GM19240 (cell line): ENCODE measurements at regions not wholly inside any gene's neighbourhood (a gene's known extent, or its start where the extent isn't known, plus 50 kb on each side); places are given as distances from the start of the nearest gene placed in this dataset.
"Not testable (repeated sequence)": the region's sequence is repeated elsewhere in the genome, so short reads cannot be mapped to it uniquely, and the experiment has no call there.

ENCODE experiments used
- DNase-seq: peaks from one replicate; pipeline ENCODE4 v3.0.0; 2011; ENCODE audit warnings: low spot score; ENCODE audit not compliant: insufficient read length

DNA sequence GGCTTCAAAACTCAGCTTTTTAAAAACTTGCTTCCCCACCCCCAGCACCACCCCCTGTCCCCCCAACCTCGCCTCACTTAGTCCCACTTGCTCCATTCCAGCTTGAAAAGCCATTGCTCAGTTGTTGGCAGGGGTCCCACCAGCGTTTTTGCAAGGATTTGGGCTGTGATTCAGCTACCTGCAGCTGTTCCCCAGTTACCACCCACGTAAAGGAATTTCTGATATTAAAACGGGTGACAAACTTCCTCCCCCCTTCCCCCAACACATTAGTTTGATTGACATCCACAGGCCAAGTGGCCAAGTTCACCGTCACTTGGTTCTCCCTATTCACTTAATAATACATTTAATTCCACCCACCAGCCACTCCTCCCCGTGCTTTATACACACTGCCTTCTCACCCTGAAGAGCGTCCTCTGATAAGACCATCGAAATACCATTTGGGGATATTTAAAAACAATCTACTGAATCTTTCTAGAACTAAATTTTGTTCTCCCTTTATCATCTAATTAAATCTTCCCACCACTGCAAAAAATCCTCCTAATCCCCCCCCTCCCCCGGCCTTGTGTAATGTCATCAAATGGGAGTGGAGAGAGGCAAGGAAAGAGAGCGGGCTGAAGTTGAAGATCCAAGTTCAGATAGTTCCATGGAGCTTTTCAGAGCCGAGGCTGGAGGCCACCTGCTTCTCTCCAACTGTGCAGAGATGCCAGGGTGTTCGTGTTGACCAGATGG is 55.1 kb downstream of the SOX9 start:
- DNase-seq: no peak

DNA sequence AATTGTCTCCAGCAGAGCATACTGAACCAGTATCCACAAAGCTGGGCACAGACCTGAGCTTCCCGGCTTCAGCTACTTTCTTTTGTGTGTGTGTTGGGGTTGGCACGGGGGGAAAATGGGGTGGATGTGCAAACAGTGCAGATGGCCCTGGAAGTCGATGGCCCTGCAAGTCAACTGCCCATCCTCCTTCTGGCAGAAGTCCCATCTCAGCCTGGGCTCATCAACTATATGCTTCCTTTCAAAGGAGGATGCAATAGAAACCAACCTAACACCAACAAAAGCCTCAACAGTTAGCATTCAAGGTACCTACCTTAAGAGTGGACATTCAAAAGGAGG is 55.7 kb downstream of the SOX9 start:
- no peak for DNase-seq

DNA sequence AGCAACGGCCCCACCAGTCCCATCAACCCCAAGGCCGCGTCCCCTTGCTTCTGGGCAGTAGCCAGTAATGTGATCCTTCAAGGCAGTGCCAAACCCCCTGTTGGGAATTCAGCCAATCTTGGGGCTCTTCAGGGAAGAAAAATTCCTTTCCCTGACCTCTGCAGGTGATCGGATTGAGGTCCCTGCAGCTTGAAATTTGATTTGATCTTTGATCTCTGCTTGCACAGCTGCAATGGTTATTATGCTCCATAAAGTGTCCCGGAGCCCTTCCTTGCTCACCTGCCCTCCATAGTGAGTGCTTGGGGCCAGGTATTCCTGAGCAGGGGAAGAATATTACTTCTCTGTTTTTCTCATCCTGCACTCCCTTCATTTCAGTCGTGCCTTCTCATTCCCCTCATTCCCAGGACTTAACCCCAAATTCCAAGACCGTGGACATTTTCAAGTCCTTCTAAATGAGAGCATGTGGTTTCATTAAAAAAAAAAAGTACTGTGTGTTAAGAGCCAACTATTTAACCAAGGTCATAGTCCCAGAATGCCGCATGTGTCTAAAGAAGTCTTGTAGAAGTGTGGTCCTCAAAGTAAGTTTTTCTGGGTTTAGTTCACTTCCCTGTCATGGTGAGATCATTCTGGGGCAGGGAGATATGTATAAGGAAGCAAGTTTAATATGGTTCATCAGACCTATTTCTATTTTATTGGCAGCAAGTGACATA is 56.3 kb downstream of the SOX9 start:
- DNase-seq: no peak

DNA sequence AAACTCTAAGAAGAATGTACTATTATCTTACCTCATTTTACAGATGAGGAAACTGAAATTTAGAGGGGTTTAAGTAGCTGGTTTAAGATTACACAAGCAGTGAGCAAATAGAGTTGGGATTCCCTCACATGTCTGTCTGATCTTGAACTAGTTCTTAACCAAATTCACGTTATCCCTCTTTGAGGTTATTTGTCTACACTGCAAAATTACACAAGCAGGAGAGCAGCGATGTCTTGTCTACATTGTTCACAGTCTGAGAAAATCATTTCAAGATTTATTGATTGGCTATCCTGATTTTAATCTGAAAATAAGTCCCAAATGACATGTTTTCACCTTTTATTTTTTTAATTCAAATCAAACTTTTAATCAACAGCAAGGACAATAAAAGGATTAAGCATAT is 56.9 kb downstream of the SOX9 start:
- no peak for DNase-seq

DNA sequence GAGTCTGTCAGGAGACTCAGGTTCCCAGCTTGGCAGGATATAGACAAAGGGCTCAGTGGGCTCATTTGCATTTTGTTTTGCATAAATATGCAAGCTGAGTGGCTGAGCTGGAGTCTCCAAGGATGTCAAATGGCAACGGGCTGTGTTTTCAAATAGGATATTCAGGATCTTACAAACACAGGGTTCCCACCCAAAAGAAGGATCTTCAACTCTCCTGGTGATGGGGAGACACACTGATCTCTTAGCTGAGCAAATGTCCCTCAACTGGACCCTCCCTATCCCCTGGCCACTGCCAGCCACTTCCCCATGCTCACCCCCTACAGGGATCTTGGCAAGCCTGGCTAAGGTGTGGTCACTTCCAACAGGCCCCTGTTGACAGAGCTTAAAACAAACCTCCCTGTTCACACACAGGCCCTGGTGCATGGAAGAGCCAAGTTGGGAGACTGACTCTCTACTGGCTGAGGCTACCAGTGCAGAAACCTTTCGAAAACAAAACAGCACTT is 61.6 kb downstream of the SOX9 start:
- no peak for DNase-seq

DNA sequence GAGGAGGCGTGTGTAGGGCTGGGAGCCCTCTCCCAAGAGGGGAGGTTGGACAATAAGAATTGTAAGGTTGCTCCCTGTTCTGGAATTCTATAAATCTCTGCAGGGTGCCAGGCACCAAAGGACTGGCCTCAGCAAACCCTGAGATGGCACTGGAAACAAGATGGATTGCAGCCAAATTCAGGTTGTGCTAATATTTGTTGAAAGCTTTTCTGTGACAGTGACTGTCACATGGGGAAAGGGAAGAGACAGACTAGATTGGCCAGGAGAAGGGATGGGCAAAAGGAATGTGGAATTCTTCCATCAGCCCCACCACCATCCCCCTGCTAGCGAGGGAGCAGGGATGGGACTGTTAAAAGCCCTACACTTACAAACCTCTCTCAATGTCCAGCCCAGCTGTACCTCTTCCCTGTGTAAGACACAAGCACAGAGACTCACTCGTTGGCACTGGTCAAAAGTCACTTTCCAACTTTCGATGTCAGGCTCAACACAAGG is 62.4 kb downstream of the SOX9 start:
- no peak for DNase-seq

DNA sequence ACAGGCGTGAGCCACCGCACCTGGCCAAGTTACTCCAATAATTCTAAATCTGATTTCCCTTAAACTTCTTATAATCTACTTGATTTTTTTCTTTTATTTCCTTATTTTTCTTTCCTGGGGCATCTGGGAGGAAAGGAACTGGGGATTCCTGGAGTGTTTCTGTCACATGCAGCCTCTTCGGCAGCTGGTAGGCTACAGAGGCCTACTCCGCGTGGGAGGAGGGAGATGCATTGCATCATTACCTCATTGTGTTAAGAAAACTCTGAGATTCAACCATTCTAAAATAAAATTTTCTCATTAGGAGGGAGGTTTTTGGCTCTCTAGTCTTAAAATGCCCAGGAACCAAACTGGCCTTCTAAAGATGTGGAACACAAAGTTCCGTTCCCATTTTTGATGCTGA is 64.0 kb downstream of the SOX9 start:
- DNase-seq: no peak

DNA sequence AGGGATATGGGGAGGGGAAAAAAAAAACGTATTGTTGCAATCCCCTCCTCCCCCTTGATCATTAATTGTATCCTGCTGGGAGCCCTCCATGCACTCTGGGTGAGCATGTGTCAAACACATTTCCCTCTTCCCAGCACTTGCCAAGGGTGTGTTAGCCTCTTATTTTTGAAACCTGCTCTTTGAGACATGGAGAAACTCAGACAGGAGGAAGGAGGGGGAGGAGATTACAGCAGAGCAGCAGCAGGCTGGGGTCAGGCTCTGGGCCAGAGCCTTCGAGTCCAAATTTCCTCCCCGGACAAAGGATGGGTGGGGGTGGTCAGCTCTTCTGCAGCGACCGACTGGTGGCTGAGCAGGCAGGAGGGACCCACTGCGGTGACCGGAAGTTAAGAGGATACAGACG is 64.7 kb downstream of the SOX9 start:
- no peak for DNase-seq

DNA sequence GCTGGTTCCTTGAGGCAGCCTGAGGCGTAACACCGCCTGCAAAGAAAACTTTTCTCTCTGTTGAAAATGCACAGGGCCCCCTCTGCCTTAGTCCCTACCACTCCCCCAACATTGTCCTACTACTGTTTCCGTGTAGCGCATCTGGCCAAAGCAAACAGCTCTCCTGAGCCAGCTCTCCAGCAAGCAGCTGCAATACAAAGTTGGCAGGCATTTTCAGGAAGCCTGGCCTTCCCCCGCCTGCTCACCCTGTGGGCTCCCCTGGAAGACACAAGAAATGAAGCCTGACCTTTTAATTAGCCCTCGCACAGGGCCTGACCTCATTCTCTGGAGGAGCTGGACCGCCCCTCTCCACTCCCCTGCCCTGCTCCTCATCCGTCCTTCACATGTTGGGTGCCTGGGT is 66.7 kb downstream of the SOX9 start:
- DNase-seq: no peak

DNA sequence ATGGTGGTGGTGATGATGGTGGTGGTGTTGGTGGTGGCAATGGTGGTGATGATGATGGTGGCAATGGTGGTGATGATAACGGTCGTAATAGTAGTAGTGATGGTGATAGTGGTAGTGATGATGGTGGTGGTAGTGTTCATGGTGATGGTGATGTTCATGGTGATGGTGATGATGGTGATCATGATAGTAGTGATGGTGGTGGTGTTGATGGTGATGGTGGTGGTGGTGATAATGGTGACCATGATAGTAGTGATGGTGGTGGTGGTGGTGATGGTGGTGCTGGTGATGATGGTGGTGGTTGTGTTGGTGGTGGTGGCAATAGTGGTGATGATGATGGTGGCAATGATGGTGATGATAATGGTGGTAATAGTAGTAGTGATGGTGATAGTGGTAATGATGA is 68.0 kb downstream of the SOX9 start:
- DNase-seq: no peak

DNA sequence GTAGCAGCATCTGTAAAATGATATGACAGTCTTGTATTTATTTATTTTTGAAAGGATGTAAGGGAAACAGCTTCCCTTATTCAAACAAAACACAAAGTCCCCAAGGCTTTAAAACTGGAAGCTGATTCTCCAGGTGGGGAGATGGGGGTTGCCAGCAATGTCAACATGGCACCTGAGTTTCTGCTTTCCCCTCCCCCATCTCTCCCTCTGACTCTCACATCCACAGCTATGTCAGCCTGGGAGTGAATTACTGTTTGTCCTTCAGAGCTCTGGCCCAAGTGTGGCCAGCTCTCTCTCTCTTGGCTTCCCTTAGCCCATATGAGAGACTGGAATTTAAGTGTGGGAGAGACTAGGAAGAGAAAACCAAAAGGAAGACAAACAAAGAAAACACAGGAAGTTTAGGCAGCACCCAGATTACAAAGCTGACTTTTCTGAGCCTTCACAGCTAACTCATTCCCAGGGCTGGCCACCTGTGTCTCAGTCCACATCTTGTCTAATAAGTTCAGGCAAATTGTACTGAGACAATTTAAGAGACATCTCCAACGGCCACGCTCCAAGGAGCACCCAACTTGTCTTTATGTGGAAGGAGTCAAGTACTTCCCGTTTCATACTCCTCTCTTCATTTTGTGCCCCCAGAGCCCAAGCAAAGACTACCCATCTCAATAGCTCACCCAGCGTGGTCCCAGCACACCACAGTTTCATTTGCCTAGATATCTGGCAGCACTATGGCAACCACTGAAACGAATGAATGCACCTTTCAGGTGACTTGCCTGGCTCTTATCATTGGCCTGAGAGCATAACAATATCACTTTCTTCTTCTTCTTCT is 69.2 kb downstream of the SOX9 start:
- no peak for DNase-seq

DNA sequence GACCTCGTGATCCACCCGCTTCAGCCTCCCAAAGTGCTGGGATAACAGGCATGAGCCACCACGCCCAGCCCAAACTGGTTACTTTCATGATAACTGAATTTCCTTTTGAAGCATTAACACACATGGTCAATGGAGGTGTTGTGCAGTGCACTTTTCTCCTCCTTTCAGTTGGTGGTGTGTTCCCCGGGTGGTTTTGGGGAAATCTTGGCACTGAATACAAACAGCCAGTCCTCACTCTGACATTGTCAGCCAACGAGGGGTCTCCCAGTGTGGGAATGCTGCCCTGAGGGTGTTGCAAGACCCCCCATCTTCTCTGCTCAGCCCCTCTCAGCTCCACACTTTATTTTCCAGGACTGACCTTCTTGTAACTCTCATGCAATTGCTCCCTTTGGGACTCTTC is 70.5 kb downstream of the SOX9 start:
- DNase-seq: no peak

DNA sequence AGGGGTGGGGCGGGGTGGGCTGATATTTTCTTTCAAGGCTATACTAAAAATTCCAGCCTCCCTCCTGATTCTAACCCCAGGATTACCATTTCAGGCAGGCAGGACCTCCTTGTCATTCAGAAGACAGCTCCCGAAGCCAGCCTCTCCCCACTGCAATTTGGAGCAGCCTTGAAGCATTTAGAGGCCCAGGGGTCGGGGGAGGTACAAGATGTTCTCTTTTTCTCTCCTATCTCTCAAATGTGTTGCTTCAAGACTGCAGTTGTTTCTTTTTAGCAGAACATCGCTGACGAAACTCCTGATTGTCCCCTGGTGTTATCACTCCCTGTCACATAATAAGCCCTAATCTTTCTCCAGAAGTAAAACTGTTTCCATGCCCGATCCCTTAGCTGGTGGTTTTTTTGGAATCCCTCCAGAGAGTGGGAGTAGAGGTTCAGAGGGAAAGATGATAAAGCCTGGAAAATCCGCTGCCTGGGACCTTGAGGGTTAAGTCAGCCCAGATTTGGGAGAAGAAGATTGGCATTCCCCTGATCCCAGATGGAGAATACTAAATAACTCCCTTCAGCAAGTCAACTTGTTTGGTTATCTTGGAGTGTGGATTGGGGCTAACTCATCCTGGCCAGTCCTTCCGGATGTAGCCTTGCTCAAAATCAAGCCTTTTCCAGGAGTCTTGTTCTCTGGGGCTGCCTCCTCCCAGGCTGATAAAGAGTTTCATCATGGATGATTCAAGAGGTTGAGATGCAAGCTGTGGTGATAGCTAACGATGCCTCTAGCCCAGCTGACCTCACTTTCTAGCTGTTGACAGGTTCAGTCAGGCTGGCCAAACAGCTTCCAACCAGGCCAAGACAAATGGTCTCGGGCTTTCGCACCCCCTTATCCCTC is 71.3 kb downstream of the SOX9 start:
- DNase-seq: no peak

DNA sequence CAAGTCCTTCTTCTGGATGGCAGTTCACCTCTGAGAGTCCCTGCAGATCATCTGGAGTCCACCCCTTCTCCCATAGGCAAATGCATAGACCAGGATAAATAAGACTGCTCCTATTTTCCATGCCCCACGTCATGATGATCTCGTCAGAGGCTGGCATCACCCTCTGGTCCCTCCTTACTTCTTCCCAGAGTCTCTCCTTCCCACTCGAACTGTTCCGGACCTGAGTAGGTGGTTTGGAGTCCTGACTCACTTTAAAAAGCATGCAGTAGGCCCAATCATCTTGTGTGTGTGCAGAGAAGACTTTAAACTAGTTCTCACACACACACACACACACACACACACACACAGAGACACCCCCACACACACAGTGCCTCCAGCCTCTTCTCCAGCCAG is 72.0 kb downstream of the SOX9 start:
- no peak for DNase-seq

DNA sequence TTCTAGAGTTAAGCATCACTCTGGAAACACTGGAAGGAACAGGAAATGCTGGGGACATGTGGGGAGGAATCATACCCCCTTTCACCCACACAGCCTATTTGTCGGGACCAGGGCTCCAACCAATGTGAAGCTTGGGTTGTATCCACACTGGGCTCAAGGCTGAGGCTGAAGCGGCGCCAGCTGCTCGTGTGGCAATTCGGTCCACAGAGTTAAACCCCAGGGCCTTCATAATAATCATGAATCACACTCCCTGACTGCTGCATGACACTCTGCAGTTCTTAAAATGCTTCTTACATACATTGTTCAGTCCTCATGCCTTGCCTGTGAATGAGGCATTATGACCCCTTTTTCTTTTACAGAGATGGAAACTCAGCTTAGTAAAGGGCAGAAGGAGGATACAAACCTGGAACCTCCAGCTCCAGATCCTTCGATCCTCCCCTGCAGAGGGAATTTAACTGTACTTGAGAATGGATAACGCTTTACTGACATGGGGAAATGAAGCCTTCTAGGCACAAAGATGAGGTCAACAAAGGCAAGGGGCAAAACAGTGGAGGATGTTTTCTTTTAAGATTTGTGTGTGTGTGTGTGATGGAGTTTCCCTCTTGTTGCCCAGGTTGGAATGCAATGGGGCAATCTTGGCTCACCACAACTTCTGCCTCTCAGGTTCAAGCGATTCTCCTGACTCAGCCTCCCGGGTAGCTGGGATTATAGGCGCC is 72.7 kb downstream of the SOX9 start:
- no peak for DNase-seq

DNA sequence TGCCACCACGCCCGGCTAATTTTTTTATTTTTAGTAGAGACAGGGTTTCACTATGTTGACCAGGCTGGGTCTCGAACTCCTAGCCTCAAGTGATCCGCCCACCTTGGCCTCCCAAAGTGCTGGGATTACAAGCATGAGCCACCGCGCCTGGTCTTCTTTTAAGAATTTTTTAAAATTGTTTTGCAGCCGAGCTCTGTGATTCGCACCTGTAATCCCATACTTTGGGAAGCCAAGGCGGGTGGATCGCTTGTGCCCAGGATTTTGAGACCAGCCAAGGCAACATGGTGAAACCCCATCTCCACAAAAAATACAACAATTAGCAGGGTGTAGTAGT is 73.3 kb downstream of the SOX9 start:
- DNase-seq: not testable (repeated sequence)

DNA sequence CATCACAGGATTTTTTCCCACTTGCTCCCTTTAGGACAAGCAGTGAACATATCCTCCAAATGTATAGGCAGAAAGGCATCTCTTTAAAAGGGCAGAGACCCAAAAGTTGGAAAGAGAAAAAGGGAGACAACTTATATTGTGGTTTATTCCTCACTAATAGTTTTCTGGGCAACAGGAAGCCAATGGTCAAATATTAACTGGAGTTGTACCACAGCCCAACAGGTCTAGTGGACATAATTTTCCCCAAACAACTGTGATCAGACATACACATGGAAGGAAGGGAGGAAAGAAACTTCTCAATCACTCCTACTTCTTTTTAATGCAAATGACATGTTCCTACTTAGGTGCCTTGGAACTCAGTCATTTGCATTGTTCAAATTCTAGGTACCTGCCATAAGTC is 78.4 kb downstream of the SOX9 start:
- DNase-seq: no peak

DNA sequence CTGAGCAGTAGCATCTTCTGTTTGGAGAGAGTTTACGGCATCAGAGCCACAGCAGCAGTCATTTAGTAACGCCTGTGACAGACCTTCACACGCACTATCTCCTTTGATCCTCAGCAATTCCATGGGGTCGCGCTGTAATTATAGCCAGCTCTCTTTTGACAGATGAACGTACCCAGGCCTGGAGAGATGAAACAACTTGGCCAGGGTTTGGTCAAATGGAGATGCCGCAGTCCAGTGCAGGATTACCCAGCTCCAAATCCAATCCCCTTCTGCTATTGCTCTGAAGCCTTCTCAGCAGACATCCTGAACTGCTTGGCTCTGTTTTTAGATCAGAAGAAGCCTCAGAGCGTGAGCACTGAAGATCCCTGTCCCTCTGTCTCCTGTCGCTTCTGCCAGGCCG is 83.9 kb downstream of the SOX9 start:
- DNase-seq: no peak

DNA sequence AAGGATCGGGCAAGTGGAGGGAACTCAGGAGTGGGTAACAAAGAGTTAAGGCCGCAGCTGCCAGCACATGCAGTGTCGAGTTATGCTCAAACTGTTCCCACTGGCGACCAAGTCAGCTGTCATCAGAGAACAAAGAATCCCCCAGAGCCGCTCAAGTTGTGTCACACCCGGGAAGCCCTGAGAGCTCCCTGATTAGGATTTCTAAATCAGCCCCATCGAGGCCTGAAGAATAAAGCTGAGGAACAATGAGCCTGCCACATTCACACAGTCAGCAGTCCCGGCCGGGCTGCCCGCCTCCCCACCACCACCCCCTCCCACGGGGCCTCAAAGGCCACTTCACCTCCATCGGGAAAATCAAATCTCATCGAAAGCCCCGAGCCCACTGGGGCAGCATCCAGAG is 84.5 kb downstream of the SOX9 start:
- DNase-seq: no peak

DNA sequence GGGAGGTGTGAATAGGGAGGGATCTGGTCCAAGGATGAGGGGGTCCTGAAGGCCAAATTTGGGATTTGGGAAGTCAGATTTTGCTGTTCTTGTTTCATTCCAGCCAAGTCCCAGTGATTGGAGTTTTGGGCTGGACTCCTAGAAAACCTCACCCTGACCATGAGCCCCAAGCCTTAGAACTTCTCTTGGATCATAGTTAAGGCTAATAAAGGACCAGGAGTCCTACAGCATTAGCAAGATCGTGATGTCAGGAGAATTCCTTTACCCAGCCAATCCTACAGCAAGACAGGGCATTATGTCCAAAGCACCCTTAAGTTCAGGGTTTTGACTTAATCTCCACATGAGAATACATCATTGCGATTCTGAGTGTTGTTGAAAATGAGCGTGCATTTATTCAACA is 85.0 kb downstream of the SOX9 start:
- DNase-seq: no peak

DNA sequence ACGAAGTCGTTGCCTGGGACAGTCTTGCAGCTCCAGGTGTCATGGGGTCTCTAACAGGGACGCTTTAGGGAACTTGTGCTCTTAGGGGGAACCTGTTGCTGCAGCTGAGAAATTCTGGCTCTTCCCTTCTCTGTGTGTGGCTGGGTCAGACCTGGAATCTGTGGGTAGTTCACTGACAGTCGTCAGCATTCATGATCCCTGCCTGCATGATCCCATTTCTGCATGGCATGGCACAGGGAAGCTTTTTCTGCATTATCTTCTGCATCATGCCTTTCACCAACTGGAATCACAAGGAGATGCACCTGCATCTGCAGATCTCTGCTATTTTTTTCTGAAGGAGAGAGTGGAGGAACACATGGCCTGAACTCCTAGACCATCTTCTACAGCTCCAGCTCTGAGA is 85.6 kb downstream of the SOX9 start:
- no peak for DNase-seq
